Duodenal mucosa (tissue), 2 donors: ENCODE measurements at regions not wholly inside any gene's neighbourhood (a gene's known extent, or its start where the extent isn't known, plus 50 kb on each side); places are given as distances from the start of the nearest gene placed in this dataset.
"Not testable (repeated sequence)": the region's sequence is repeated elsewhere in the genome, so short reads cannot be mapped to it uniquely, and the experiment has no call there.

Source experiments
- H3K27ac ChIP-seq: one replicate; pipeline ENCODE4 v1.7.0; 2013; ENCODE audit warnings: low read depth, low read length
- H3K27me3 ChIP-seq, 2 donors: one replicate each; pipeline ENCODE4 v1.7.0; 2013; ENCODE audit warnings: low read length in 2 of 2, control low read depth in 1 of 2; ENCODE audit not compliant: insufficient read depth in 2 of 2, control insufficient read depth in 1 of 2
- H3K36me3 ChIP-seq, 2 donors: one replicate each; pipeline ENCODE4 v1.7.0; 2013; ENCODE audit warnings: low read length in 2 of 2, control low read depth in 1 of 2; ENCODE audit not compliant: insufficient read depth in 2 of 2, control insufficient read depth in 1 of 2
- H3K4me1 ChIP-seq, 2 donors: one replicate each; pipeline ENCODE4 v1.7.0; 2013; ENCODE audit warnings: low read length in 2 of 2, control low read depth in 1 of 2; ENCODE audit not compliant: insufficient read depth in 2 of 2, control insufficient read depth in 1 of 2
- H3K4me3 ChIP-seq, 2 donors: one replicate each; pipeline ENCODE4 v1.7.0; 2013; ENCODE audit warnings: low read length in 2 of 2, low read depth in 1 of 2
- H3K9ac ChIP-seq, 2 donors: one replicate each; pipeline ENCODE4 v1.7.0; 2013; ENCODE audit warnings: low read length in 2 of 2, low read depth in 1 of 2
- H3K9me3 ChIP-seq, 2 donors: one replicate each; pipeline ENCODE4 v1.7.0; 2013; ENCODE audit warnings: low read length in 2 of 2, control low read depth in 1 of 2; ENCODE audit not compliant: control insufficient read depth in 1 of 2

DNA sequence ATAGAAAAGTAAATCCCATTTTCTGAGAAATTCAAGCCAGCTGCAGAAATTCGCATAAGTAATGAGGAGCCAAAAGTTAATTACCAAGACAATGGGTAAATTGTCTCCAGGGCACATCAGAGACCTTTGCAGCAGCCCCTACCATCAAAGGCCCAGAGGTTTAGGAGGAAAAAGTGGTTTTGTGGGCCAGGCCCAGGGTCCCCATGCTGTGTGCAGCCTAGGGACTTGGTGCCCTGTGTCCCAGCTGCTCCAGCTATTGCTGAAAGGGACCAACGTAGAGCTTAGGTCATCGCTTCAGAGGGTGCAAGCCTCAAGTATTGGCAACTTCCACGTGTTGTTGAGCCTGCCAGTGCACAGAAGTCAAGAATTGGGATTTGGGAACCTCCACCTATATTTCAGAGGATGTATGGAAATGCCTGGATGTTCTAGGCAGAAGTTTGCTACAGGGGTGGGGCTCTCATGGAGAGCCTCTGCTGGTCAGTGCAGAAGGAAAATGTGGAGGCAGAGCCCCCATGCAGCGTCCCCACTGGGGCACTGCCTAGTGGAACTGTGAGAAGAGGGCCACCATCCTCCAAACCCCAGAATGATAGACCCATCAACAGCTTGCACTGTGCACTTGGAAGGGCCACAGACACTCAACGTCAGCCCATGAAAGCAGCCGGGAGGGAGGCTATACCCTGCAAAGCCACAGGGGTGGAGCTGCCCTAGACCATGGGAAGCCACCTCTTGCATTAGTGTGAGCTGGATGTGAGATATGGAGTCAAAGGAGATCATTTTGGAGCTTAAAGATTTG lies 731.3 kb upstream of the GRAMD2B start:
- H3K4me3 ChIP-seq, H3K4me1 ChIP-seq: not testable (repeated sequence)

DNA sequence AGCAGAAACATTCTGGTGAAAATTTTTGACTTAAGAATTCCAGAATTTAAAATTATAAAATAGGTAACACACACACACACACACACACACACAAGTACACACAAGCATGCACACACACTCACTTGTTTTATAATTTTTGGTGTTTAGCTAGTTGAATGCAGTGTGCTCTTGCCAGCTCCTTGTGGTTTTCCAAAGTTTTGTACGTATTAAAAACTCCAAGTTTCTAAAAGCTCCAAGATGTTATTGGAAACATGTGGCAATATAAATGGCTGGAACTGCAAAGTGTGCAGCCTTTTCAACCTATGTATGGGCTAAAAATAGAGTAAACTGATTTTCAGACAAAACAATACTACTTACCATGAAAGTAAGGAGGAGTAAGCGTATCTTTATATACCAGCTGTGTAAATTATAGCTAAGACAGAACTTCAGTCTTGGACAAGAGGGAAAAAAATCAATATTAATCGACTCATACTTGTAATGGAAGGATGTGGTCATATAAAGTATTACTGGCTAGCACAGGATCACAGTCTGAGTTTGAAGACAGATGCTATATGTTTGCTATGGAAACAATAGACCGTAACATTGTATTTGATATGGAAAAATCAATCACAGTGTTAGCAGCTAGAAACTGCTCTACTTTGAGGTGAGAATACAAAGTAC lies 727.1 kb upstream of the GRAMD2B start:
- Histone ChIP-seq H3K4me3 (no peak overlapping the region), H3K4me1 (no peaks in the 10 kb centered on the region), H3K9me3 (peaks cover 0 to 4% of the 10 kb centered on the region in 2 donors), H3K27me3 (no peaks in the 10 kb centered on the region), H3K27ac (no peak overlapping the region), H3K9ac (no peak overlapping the region), H3K36me3 (no peaks in the 10 kb centered on the region)

More for the DNA sequence above, 731.3 kb upstream of the GRAMD2B start:
- H3K9ac ChIP-seq, H3K9me3 ChIP-seq, H3K36me3 ChIP-seq, H3K27ac ChIP-seq, H3K27me3 ChIP-seq: not testable (repeated sequence)

DNA sequence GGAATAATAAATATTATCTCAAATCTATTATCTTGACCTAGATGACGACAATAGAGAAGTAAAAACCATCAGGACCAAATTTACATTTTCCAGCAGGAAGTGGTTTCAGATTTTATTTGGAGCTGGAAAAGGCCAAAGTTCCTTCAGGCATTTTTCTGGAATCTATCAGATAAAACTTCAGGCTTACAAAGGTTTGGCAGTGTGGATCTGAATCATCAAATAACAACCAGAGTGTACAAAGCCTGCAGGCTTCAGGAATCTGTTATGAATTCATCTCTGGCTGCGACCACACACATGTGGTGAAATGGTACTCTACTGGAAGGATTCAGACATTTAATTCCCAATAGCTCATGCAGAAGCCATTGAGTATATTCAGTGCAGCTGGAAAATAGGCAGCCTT lies 726.4 kb upstream of the GRAMD2B start:
- Histone ChIP-seq H3K9me3 (peaks cover 0 to 4% of the 10 kb centered on the region in 2 donors), H3K4me3 (no peak overlapping the region), H3K9ac (no peak overlapping the region), H3K27ac (no peak overlapping the region), H3K27me3 (no peaks in the 10 kb centered on the region), H3K4me1 (no peaks in the 10 kb centered on the region), H3K36me3 (no peaks in the 10 kb centered on the region)

DNA sequence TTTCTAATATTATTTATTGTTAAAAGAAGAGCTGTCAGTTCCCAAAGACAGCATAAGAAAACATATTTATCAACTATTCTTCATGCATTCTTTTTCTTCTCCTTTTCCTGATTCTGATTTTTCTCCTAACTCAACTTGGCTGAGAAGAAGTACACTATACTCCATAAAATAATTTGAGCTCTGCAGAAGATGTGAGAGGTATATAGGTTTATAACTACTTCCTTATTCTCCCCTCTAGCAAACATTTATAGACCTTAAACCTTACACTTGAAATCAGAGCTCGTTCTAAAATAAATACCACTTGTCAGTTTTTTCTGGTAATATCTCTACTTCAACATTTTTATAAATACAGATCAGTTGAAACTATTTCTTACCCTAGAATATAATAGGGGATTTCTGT lies 724.8 kb upstream of the GRAMD2B start:
- no peaks in the 10 kb centered on the region for H3K36me3 ChIP-seq
- no peaks in the 10 kb centered on the region for H3K27me3 ChIP-seq
- peaks cover 0 to under 1% of the 10 kb centered on the region in 2 donors for H3K9me3 ChIP-seq
- H3K4me3 ChIP-seq, result no peak overlapping the region
- no peaks in the 10 kb centered on the region for H3K4me1 ChIP-seq
- H3K27ac ChIP-seq, result no peak overlapping the region
- no peak overlapping the region for H3K9ac ChIP-seq

DNA sequence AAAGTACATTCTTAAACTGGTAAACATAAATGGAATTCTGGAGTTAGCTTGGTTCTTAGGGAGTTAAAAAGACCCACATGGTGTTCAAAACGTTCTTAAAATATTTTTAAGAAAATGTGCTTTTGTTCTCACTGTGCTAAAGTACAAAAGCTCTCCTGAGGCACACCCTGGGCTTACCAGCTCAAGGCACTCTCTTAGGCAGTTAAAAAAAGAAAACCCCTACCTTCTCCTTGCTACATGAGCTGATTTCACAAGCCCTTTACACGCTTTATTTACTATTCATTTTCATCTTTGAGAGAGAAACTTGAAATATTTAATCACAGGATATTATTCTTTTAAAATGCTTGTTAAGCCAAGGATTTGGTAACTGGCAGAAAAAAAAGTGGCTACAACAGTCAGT lies 723.3 kb upstream of the GRAMD2B start:
- H3K36me3 ChIP-seq, result no peaks in the 10 kb centered on the region
- no peaks in the 10 kb centered on the region for H3K27me3 ChIP-seq
- H3K4me3 ChIP-seq, result no peak overlapping the region
- H3K9me3 ChIP-seq, result no peaks in the 10 kb centered on the region
- H3K27ac ChIP-seq, result no peak overlapping the region
- H3K9ac ChIP-seq, result no peak overlapping the region
- H3K4me1 ChIP-seq, result no peaks in the 10 kb centered on the region

DNA sequence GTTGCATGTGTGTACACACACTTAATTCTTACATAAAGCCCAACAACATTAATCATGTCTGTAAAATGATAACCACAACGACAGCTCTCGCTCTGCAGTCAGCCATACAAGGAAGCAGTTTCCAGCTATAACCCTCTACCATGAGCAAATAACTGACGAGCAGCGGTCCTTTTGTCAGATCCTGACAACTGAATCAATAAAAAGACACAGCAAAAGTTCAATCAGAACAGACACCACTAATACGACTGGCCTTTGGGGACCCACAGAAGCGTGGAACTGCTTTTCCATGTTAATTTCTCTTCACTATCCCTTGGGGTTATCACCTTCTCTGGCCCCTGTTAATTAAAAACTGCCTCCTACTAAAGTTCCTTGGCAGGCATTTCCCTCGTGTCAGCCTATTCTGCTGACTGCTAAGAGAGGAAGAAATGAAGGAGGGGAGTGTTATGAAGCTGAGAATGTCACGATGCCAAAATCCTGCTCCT lies 722.8 kb upstream of the GRAMD2B start:
- H3K4me3 ChIP-seq, result no peak overlapping the region
- H3K27me3 ChIP-seq, result no peaks in the 10 kb centered on the region
- no peak overlapping the region for H3K9ac ChIP-seq
- no peaks in the 10 kb centered on the region for H3K4me1 ChIP-seq
- H3K36me3 ChIP-seq, result no peaks in the 10 kb centered on the region
- H3K27ac ChIP-seq, result no peak overlapping the region
- no peaks in the 10 kb centered on the region for H3K9me3 ChIP-seq

DNA sequence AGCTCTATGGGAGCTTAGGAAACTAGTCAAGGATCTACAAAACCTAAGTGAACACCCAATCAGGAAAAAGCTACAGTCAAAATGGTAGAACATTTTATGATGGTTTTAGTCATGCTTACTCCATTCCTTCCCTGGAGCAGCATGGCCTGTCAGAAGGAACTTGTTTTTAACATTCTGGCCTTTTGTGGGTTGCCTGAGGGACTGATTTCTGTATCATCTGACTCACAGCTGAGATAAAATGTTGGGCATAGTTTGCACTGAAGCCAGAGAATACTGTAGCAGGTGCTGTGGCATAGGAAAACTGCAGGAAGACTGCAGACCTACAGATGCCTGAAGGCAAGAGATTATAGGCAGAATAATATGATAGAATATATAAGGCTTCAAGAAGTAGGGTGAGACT lies 719.6 kb upstream of the GRAMD2B start:
- Histone ChIP-seq H3K4me3 (no peak overlapping the region), H3K9ac (no peak overlapping the region), H3K27me3 (no peaks in the 10 kb centered on the region), H3K27ac (no peak overlapping the region), H3K9me3 (no peaks in the 10 kb centered on the region), H3K36me3 (no peaks in the 10 kb centered on the region), H3K4me1 (no peaks in the 10 kb centered on the region)

DNA sequence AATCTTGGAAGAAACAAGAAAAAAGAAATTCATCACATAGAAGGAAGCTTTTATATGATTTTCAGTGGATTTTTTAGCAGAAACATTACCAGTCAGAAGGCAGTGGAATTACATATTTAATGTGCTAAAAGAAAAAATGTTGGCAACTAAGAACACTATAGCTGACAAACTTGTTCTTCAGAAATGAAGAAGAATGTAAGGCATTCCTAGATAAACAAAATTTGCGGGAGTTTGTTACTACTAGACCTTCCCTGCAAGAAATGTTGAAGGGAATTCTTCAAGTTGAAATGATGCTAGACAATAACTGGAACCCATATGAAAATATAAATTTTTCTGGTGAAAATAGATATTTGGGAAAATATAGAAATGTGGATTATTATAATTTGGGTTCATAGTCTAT lies 718.3 kb upstream of the GRAMD2B start:
- no peak overlapping the region for H3K27ac ChIP-seq
- H3K4me3 ChIP-seq, result no peak overlapping the region
- no peaks in the 10 kb centered on the region for H3K27me3 ChIP-seq
- no peaks in the 10 kb centered on the region for H3K36me3 ChIP-seq
- H3K9ac ChIP-seq, result no peak overlapping the region
- H3K4me1 ChIP-seq, result no peaks in the 10 kb centered on the region
- H3K9me3 ChIP-seq, result no peaks in the 10 kb centered on the region

DNA sequence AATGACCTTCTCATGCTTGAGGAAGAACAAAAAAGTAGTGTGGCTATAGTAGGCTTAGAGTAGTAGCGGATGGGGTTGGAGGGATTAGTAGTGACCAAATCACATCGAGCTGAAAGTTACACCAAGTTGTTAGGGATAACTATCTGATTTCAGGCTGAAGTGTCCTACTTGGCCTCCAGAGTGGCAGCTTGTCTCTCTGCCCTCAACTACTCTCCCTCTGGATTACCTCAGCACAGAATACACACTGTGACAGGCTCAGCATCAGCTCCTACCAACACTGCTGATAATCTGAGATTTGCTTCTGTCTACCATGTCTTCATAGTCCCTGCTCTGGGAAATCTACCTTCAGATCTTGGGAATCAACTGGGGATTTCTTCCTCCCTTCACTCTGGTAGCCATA lies 714.6 kb upstream of the GRAMD2B start:
- H3K36me3 ChIP-seq, result no peaks in the 10 kb centered on the region
- no peaks in the 10 kb centered on the region for H3K4me1 ChIP-seq
- no peak overlapping the region for H3K27ac ChIP-seq
- no peak overlapping the region for H3K9ac ChIP-seq
- no peaks in the 10 kb centered on the region for H3K9me3 ChIP-seq
- H3K4me3 ChIP-seq, result no peak overlapping the region
- no peaks in the 10 kb centered on the region for H3K27me3 ChIP-seq

DNA sequence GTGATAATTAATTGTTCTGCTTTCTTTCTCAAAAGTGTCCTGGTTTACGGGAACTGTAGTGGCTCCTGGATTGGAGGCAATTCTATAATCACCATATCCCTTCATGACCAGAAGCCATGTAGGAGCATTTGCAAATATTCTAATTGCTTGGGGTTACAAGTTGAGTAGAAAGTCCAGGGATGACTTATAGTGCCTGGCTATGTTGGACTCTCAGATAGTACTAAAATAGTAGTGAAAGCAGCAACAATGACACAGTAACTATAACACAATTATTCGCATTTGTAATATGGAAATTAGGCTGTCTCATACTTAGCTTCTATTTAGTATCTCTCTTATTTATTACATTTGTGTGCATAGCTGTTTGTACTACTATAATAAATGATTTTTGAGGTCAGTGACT lies 712.5 kb upstream of the GRAMD2B start:
- no peaks in the 10 kb centered on the region for H3K27me3 ChIP-seq

More for the DNA sequence above, 712.5 kb upstream of the GRAMD2B start:
- Histone ChIP-seq H3K4me1 (no peaks in the 10 kb centered on the region), H3K4me3 (no peak overlapping the region), H3K9ac (no peak overlapping the region), H3K27ac (no peak overlapping the region), H3K36me3 (no peaks in the 10 kb centered on the region), H3K9me3 (no peaks in the 10 kb centered on the region)
